Muscle of leg (tissue), 3 donors: ENCODE measurements at regions not wholly inside any gene's neighbourhood (a gene's known extent, or its start where the extent isn't known, plus 50 kb on each side); places are given as distances from the start of the nearest gene placed in this dataset.

ENCODE experiments used
- DNase-seq: peaks from one replicate; pipeline ENCODE4 v3.0.0; 2013
- H3K27ac ChIP-seq: one replicate; pipeline ENCODE4 v1.5.1; 2013; ENCODE audit warnings: mild to moderate bottlenecking, low read length, control low read depth
- H3K27me3 ChIP-seq: one replicate; pipeline ENCODE4 v1.6.1; 2013; ENCODE audit warnings: low read length; ENCODE audit not compliant: control insufficient read depth, insufficient read depth
- H3K36me3 ChIP-seq: one replicate; pipeline ENCODE4 v1.6.1; 2013; ENCODE audit warnings: low read length; ENCODE audit not compliant: control insufficient read depth, insufficient read depth
- H3K4me1 ChIP-seq: one replicate; pipeline ENCODE4 v1.6.1; 2013; ENCODE audit warnings: low read length; ENCODE audit not compliant: control insufficient read depth, insufficient read depth
- H3K4me3 ChIP-seq: one replicate; pipeline ENCODE4 v1.5.1; 2013; ENCODE audit warnings: low read length, control low read depth
- H3K9me3 ChIP-seq: replicated peaks from 2 replicates; pipeline ENCODE4 v1.6.1; 2013; ENCODE audit warnings: low read depth, low read length; ENCODE audit not compliant: control insufficient read depth
- WGBS: methylation state at CpG from one replicate; pipeline ENCODE4 v1.1.5; 2013; ENCODE audit warnings: missing lambda C conversion rate; ENCODE audit not compliant: insufficient coverage; 5-methylcytosine and 5-hydroxymethylcytosine counted together

- Histone ChIP-seq H3K4me3 (no peak overlapping the region), H3K4me1 (peaks cover 3% of the 10 kb centered on the region), H3K36me3 (no peaks in the 10 kb centered on the region), H3K27ac (peak overlapping the region; percentile 65), H3K9me3 (no peaks in the 10 kb centered on the region), H3K27me3 (no peaks in the 10 kb centered on the region)
- WGBS, result no CpG with 5 or more reads among the region's 1 CpG
- DNase-seq, result peak; percentile 74
These were observed 105.1 kb upstream of the SLC25A48 start for GRCh38 chr5:135729321-135729786.

GRCh38 chr5:135724617-135725016 is 109.8 kb upstream of the SLC25A48 start:
- DNase-seq, result no peak
- Histone ChIP-seq H3K4me3 (no peak overlapping the region), H3K36me3 (no peaks in the 10 kb centered on the region), H3K4me1 (peaks cover 3% of the 10 kb centered on the region), H3K27me3 (no peaks in the 10 kb centered on the region), H3K27ac (no peak overlapping the region), H3K9me3 (no peaks in the 10 kb centered on the region)
- WGBS, result 82% methylated on average over 2 of the region's 2 CpGs

GRCh38 chr5:135723491-135723890 is 111.0 kb upstream of the SLC25A48 start:
- Histone ChIP-seq H3K4me3 (no peak overlapping the region), H3K27me3 (no peaks in the 10 kb centered on the region), H3K9me3 (no peaks in the 10 kb centered on the region), H3K36me3 (no peaks in the 10 kb centered on the region), H3K4me1 (no peaks in the 10 kb centered on the region), H3K27ac (no peak overlapping the region)
- DNase-seq, result no peak
- WGBS, result 50% methylated on average over 1 of the region's 2 CpGs

DNA sequence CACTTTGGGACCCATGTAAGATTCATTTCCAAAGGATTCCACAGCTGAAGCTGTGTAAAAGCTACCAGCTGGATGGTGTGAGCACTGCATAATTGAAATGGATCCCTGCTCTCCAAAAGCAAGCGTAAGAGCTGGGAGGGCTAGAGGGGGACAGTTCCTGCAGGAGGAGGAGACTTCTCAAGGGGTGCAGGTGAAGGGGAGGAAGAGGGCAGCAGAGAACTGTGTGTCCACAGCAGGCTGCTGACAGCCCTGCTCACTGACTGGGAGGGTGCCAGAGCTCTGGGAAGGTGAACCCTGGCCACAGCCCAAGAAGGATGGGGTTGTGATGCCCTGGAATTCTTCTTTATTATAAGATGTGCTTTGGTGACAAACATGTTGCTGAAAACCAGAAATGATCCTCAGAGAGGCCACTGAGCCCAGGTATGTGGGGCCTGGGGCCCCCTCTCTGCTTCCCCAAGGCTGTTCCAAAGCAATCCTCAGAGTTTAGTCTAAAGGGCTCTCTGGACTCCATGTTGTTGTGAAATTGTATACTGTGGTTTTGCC is 112.8 kb upstream of the SLC25A48 start:
- 58% methylated on average over 1 of the region's 1 CpG for whole genome bisulfite sequencing
- Histone ChIP-seq H3K27ac (no peak overlapping the region), H3K36me3 (no peaks in the 10 kb centered on the region), H3K4me1 (no peaks in the 10 kb centered on the region), H3K27me3 (no peaks in the 10 kb centered on the region), H3K9me3 (no peaks in the 10 kb centered on the region), H3K4me3 (no peak overlapping the region)
- no peak for DNase-seq

DNA sequence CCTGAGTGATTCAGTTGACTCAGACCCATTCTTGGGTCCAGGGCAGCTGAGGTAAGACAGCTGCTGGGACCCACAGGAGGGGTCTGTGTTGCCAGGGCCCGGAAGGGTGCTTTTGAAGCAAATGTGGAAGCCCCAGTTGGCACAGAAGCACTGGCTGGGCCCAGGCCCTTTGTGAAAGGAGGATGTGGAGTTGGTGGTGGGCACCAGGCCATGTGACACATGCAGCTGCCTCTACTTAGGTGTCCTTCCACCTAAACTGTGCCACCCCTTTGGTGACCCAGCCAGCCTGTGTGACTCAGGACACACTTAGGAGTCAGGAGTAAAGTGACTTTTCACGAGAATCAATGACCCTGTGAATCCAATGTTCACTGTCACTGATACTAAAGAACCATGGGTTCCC is 114.3 kb upstream of the SLC25A48 start:
- Histone ChIP-seq H3K4me3 (no peak overlapping the region), H3K36me3 (no peaks in the 10 kb centered on the region), H3K27me3 (peaks cover 1% of the 10 kb centered on the region), H3K4me1 (no peaks in the 10 kb centered on the region), H3K27ac (no peak overlapping the region), H3K9me3 (no peaks in the 10 kb centered on the region)
- no peak for DNase-seq
- WGBS, result 80% methylated on average over 2 of the region's 2 CpGs

DNA sequence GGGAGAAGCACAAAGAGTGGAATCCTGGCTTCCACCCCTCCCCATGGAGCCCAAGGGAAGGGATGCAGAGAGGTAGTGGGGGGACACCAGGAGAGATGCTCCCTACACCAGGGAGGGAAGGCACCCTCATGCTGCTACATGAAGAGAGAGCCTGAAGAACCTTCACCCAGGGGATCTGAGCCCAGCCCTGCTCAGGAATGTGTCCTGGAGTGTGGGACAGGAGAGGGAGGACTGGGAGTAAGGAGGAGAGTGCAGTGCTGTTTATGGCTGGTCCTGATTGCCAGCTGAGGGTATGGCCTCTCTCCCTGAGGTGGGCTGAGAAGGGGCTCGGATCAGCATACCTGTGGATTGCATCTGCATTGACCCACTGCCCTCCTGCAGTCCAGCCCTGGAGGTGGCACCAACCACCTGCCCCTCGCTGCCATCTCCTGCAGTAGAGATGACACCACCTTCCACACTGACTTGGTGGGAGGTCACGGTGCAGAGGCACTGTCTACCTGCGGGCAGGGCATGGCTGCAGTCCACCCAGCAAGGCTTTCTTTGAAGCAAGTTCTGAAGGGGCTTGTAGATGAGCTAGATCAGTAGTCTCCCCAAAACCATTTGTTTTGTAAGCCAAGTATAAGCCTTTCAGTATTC is 114.9 kb upstream of the SLC25A48 start:
- H3K4me3 ChIP-seq, result no peak overlapping the region
- H3K27me3 ChIP-seq, result peaks cover 2% of the 10 kb centered on the region
- H3K4me1 ChIP-seq, result no peaks in the 10 kb centered on the region
- H3K9me3 ChIP-seq, result no peaks in the 10 kb centered on the region
- no peak for DNase-seq
- no peaks in the 10 kb centered on the region for H3K36me3 ChIP-seq
- H3K27ac ChIP-seq, result no peak overlapping the region
- 90% methylated on average over 2 of the region's 4 CpGs for WGBS

GRCh38 chr5:135718651-135719050 is 115.8 kb upstream of the SLC25A48 start:
- Histone ChIP-seq H3K4me1 (peaks cover 2% of the 10 kb centered on the region), H3K36me3 (no peaks in the 10 kb centered on the region), H3K9me3 (no peaks in the 10 kb centered on the region), H3K27me3 (peaks cover 2% of the 10 kb centered on the region), H3K27ac (no peak overlapping the region), H3K4me3 (no peak overlapping the region)
- no CpG with 5 or more reads among the region's 1 CpG for WGBS
- DNase-seq, result no peak

GRCh38 chr5:135718151-135718550 is 116.3 kb upstream of the SLC25A48 start:
- H3K27ac ChIP-seq, result no peak overlapping the region
- 61% methylated on average over 2 of the region's 4 CpGs for WGBS
- H3K4me3 ChIP-seq, result no peak overlapping the region
- DNase-seq, result no peak
- no peaks in the 10 kb centered on the region for H3K36me3 ChIP-seq
- H3K4me1 ChIP-seq, result peaks cover 2% of the 10 kb centered on the region
- H3K27me3 ChIP-seq, result peaks cover 2% of the 10 kb centered on the region
- no peaks in the 10 kb centered on the region for H3K9me3 ChIP-seq

GRCh38 chr5:135715267-135716055 is 119.0 kb upstream of the SLC25A48 start:
- Histone ChIP-seq H3K4me3 (no peak overlapping the region), H3K4me1 (peaks cover 8% of the 10 kb centered on the region), H3K9me3 (no peaks in the 10 kb centered on the region), H3K27me3 (peaks cover 2% of the 10 kb centered on the region), H3K27ac (no peak overlapping the region), H3K36me3 (no peaks in the 10 kb centered on the region)
- DNase-seq, result no peak
- no CpG with 5 or more reads among the region's 4 CpGs for WGBS

DNA sequence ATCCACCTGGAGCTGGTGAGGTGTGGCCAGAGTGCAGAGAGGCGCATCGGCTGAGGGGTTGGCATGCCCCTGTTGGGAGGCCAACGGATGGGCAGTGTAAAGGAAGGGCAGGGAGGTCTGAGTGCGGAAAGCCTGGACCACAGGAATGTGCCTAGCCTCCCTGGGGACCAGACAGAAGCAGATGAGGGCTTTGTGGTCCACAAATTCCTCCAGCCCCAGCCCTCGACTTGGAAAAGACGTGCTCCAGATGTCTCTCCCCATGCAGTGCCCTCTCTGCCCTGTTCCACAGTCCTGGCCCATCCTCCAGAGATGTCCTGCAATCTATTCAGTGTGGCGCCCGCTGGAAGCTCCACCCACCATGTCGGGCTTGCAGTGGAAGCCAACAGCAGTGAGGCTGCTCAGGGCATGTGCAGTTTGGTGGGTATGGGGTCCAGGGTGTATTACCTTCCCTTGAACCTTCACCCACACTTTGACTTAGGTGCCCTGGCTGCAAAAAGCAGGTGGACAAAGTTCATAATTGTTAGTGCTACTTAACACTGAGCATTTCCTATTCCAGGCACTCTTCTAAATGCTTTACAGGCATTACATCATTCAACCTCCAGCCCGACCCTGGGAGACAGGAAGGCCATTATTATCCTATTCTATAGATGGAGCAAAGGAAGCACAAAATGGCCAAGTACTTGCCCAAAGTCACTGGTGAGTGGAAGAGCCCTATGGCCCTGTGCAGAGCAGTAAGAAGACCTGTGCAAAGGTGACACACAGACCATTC is 120.2 kb upstream of the SLC25A48 start:
- peaks cover 16% of the 10 kb centered on the region for H3K4me1 ChIP-seq
- DNase-seq, result no peak
- H3K27me3 ChIP-seq, result peaks cover 2% of the 10 kb centered on the region
- no peaks in the 10 kb centered on the region for H3K36me3 ChIP-seq
- no peak overlapping the region for H3K27ac ChIP-seq
- H3K9me3 ChIP-seq, result no peaks in the 10 kb centered on the region
- 68% methylated on average over 6 of the region's 10 CpGs for WGBS
- no peak overlapping the region for H3K4me3 ChIP-seq
